ENCODE measurements at regions not wholly inside any gene's neighbourhood (a gene's known extent, or its start where the extent isn't known, plus 50 kb on each side); places are given as distances from the start of the nearest gene placed in this dataset.

DNA sequence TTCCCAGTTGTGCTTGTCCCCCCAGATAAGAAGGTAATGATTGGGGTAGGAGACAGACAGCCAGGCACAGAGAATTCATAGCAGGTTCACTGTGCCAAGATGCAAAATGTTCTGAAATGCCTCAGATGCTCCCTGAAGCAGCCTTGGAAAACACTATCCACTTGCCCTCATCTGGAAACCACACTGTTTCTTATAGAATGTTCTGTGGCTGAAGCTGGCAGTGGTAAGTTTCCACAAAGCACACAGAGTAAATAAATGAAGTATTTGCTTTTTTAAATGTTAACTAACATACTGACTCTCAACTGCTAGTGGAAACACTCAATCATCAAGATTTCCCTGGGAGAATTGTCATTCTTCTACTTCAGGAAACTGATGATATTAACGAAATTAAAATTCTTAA, 311.4 kb downstream of the PRDM5 start:
- H4K91ac ChIP-seq (ENCODE audit: insufficient read depth, low read depth, low read length) = no peak overlapping the region
- H4K5ac ChIP-seq (ENCODE audit: low read depth, low read length) = no peak overlapping the region
- ChIA-PET POLR2A (ENCODE audit: unreplicated experiment) (no interaction called here), CTCF (no interaction called here)
- H3K79me1 ChIP-seq (ENCODE audit: low read depth in 1 of 2, low read length in 2 of 2) = no peaks in the 10 kb centered on the region
- no peak overlapping the region for H3K4ac ChIP-seq (ENCODE audit: low read depth, low read length)
- no peak overlapping the region for H3K4me2 ChIP-seq (ENCODE audit: low read depth, low read length)
- no CpG with 5 or more reads among the region's 1 CpG for WGBS, 2 experiments (ENCODE audit: extremely low coverage in 2 of 2, insufficient read length in 1 of 2)
- dilution Hi-C loops (cut with HindIII; ENCODE audit: low sequenced_read_pairs, unreplicated experiment) = no loop called here
- no peak overlapping the region for H2BK15ac ChIP-seq (ENCODE audit: low read depth, low read length)
- H2AK5ac ChIP-seq (ENCODE audit: low read depth, low read length) = no peak overlapping the region
- no peaks in the 10 kb centered on the region for H4K20me1 ChIP-seq (ENCODE audit: insufficient read depth, low read length)
- in situ Hi-C loops (cut with MboI; ENCODE audit: low sequenced_read_pairs) = no loop called here
- no peak for DNase-seq
- H2BK120ac ChIP-seq (ENCODE audit: low read depth, low read length) = no peak overlapping the region
- H3K56ac ChIP-seq (ENCODE audit: extremely low read depth, insufficient read depth, low read length) = no peak overlapping the region
- H3K23ac ChIP-seq (ENCODE audit: low read depth, low read length) = no peak overlapping the region
- no peaks in the 10 kb centered on the region for H3K4me1 ChIP-seq (ENCODE audit: control insufficient read depth, insufficient read depth, low read length)
- no peak overlapping the region for H2BK20ac ChIP-seq (ENCODE audit: low read depth, low read length)
- TF ChIP-seq CHD1 (IDR thresholded peaks at IDR 0.05; ENCODE audit: low read depth, low read length) = no peak
- no peak for TF ChIP-seq NFE2L2 (IDR thresholded peaks at IDR 0.05; ENCODE audit: low read depth, low read length)
- TF ChIP-seq, protein P1, sequence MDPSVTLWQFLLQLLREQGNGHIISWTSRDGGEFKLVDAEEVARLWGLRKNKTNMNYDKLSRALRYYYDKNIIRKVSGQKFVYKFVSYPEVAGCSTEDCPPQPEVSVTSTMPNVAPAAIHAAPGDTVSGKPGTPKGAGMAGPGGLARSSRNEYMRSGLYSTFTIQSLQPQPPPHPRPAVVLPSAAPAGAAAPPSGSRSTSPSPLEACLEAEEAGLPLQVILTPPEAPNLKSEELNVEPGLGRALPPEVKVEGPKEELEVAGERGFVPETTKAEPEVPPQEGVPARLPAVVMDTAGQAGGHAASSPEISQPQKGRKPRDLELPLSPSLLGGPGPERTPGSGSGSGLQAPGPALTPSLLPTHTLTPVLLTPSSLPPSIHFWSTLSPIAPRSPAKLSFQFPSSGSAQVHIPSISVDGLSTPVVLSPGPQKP (IDR thresholded peaks at IDR 0.05; ENCODE audit: borderline replicate concordance, low read depth, low read length) = no peak
- no peak for TF ChIP-seq CTCF (conservative IDR thresholded peaks at IDR 0.05; ENCODE audit: low read depth, low read length)
- no peak for TF ChIP-seq SMC3 (IDR thresholded peaks at IDR 0.05; ENCODE audit: low read depth, low read length)
- TF ChIP-seq RAD21 (IDR thresholded peaks at IDR 0.05; ENCODE audit: low read length) = no peak
- no peak for TF ChIP-seq RCOR1 (IDR thresholded peaks at IDR 0.05; ENCODE audit: insufficient replicate concordance, low read length)
- TF ChIP-seq, protein P2, sequence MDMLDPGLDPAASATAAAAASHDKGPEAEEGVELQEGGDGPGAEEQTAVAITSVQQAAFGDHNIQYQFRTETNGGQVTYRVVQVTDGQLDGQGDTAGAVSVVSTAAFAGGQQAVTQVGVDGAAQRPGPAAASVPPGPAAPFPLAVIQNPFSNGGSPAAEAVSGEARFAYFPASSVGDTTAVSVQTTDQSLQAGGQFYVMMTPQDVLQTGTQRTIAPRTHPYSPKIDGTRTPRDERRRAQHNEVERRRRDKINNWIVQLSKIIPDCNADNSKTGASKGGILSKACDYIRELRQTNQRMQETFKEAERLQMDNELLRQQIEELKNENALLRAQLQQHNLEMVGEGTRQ (IDR thresholded peaks at IDR 0.05; ENCODE audit: low read depth, low read length) = no peak
- TF ChIP-seq POLR2A (IDR thresholded peaks at IDR 0.05; ENCODE audit: low read depth, low read length) = no peak
- TF ChIP-seq CEBPB (IDR thresholded peaks at IDR 0.05; ENCODE audit: low read depth, low read length) = no peak
- no peak for TF ChIP-seq MAFK (IDR thresholded peaks at IDR 0.05; ENCODE audit: low read depth, low read length)
- TF ChIP-seq MAZ (IDR thresholded peaks at IDR 0.05; ENCODE audit: borderline replicate concordance, low read depth, low read length) = no peak
- no peak for TF ChIP-seq FOS (IDR thresholded peaks at IDR 0.05; ENCODE audit: low read depth, low read length)
- no peak for TF ChIP-seq RFX5 (IDR thresholded peaks at IDR 0.05; ENCODE audit: low read depth, low read length)
- TF ChIP-seq BHLHE40 (IDR thresholded peaks at IDR 0.05; ENCODE audit: low read depth, low read length) = no peak
- no peak for TF ChIP-seq MXI1 (IDR thresholded peaks at IDR 0.05; ENCODE audit: borderline replicate concordance, low read depth, low read length)
- H3K36me3 ChIP-seq (ENCODE audit: control insufficient read depth, insufficient read depth, low read length) = no peaks in the 10 kb centered on the region
- no TSS peak for BruUV-seq (replicated peaks)
- no peaks in the 10 kb centered on the region for H3K27me3 ChIP-seq (ENCODE audit: control insufficient read depth, insufficient read depth, low read length)
- no peak overlapping the region for H2AK9ac ChIP-seq (replicated peaks; ENCODE audit: low read depth, low read length, poor library complexity)
- no peaks in the 10 kb centered on the region for H3K9me1 ChIP-seq (ENCODE audit: insufficient read depth, low read length)
- H3K18ac ChIP-seq (ENCODE audit: low read depth, low read length) = no peak overlapping the region
- no peak overlapping the region for H3K9ac ChIP-seq (ENCODE audit: low read depth, low read length)
- ATAC-seq (ENCODE audit: low read depth) = no peak
- H2BK5ac ChIP-seq (ENCODE audit: low read depth, low read length, poor library complexity, severe bottlenecking) = no peak overlapping the region
- no peaks in the 10 kb centered on the region for H3K9me3 ChIP-seq (ENCODE audit: control insufficient read depth, insufficient read depth, low read length)
- H4K8ac ChIP-seq (ENCODE audit: low read depth in 2 of 2, low read length in 2 of 2) = no peak overlapping the region
- H3K4me3 ChIP-seq (ENCODE audit: insufficient read depth, low read depth, low read length) = no peak overlapping the region
- no peak overlapping the region for H3K14ac ChIP-seq (replicated peaks; ENCODE audit: low read depth, low read length)
- intact Hi-C loops (cut with micrococcal nuclease) = no loop called here
- no peak overlapping the region for H2AFZ ChIP-seq (replicated peaks; ENCODE audit: low read length, poor library complexity)
- H3K27ac ChIP-seq (ENCODE audit: insufficient read depth, low read length) = no peak overlapping the region

Data from IMR-90 (cell line).